Natural killer cell (primary cell): ENCODE measurements at regions not wholly inside any gene's neighbourhood (a gene's known extent, or its start where the extent isn't known, plus 50 kb on each side); places are given as distances from the start of the nearest gene placed in this dataset.
A peak's percentile ranks its signal among the peaks of the same experiment; 100 is the strongest.
"Not testable (repeated sequence)": the region's sequence is repeated elsewhere in the genome, so short reads cannot be mapped to it uniquely, and the experiment has no call there.

ENCODE experiments used
- ATAC-seq, 3 donors: fragments of 150-1000 bp in 2 of 3; fragments of 200-7000 bp in 1 of 3; cut with Tn5 transposase; 1 replicate in 1 of 3; 2 replicates in 2 of 3; pipeline ENCODE4 v1.10.0; 2021; ENCODE audit warnings: mild to moderate bottlenecking in 2 of 3, moderate library complexity in 2 of 3
- DNase-seq, 2 donors: peaks; one replicate each; pipeline versions ENCODE4 v3.0.0 to v3.0.0-alpha.2; 2013 to 2021; ENCODE audit warnings: mixed read lengths in 1 of 2
- H3K27ac ChIP-seq: one replicate; pipeline ENCODE4 v1.5.1; 2013; ENCODE audit warnings: mild to moderate bottlenecking, low read length
- H3K27me3 ChIP-seq: one replicate; pipeline ENCODE4 v1.6.1; 2013; ENCODE audit warnings: low read length; ENCODE audit not compliant: control insufficient read depth, insufficient read depth
- H3K36me3 ChIP-seq: one replicate; pipeline ENCODE4 v1.6.1; 2013; ENCODE audit warnings: low read length; ENCODE audit not compliant: control insufficient read depth, insufficient read depth
- H3K4me1 ChIP-seq: one replicate; pipeline ENCODE4 v1.6.1; 2013; ENCODE audit warnings: low read length; ENCODE audit not compliant: control insufficient read depth, insufficient read depth
- H3K4me3 ChIP-seq: one replicate; pipeline ENCODE4 v1.5.1; 2013; ENCODE audit warnings: low read length
- H3K9me3 ChIP-seq: one replicate; pipeline ENCODE4 v1.6.1; 2013; ENCODE audit warnings: low read length; ENCODE audit not compliant: control insufficient read depth, insufficient read depth
- H3K27ac Mint-ChIP-seq, 2 donors: one replicate each; pipeline ENCODE4 v1.8.0; 2022; ENCODE audit warnings: mild to moderate bottlenecking in 2 of 2, mixed read lengths in 2 of 2, moderate library complexity in 1 of 2
- H3K27me3 Mint-ChIP-seq, 2 donors: one replicate each; pipeline ENCODE4 v1.8.0; 2022; ENCODE audit warnings: low read depth in 2 of 2, mixed read lengths in 2 of 2
- H3K36me3 Mint-ChIP-seq: one replicate; pipeline ENCODE4 v1.8.0; 2022; ENCODE audit warnings: mixed read lengths
- H3K4me1 Mint-ChIP-seq, 2 donors: one replicate each; pipeline ENCODE4 v1.8.0; 2022; ENCODE audit warnings: mixed read lengths in 2 of 2
- H3K4me3 Mint-ChIP-seq: one replicate; pipeline ENCODE4 v1.8.0; 2022; ENCODE audit warnings: mild to moderate bottlenecking, moderate library complexity, mixed read lengths
- H3K9me3 Mint-ChIP-seq, 2 donors: one replicate each; pipeline ENCODE4 v1.8.0; 2022; ENCODE audit warnings: mixed read lengths in 2 of 2
- CTCF ChIP-seq: fragments of 200-600 bp; IDR thresholded peaks from one replicate; pipeline ENCODE4 v1.8.0; 2022; ENCODE audit warnings: antibody characterized with exemption
- WGBS: methylation state at CpG from one replicate; pipeline ENCODE4 v1.1.7; 2013; ENCODE audit warnings: missing lambda C conversion rate; ENCODE audit not compliant: insufficient coverage; 5-methylcytosine and 5-hydroxymethylcytosine counted together
- intact Hi-C: fragments of 100-400 bp; cut with micrococcal nuclease; formaldehyde crosslinking; loops from one replicate; pipeline ENCODE4 v1.14.2; 2022

- H3K4me1 Mint-ChIP-seq = no peaks in the 10 kb centered on the region
- Histone ChIP-seq H3K4me1 (no peaks in the 10 kb centered on the region), H3K27me3 (peaks cover 3% of the 10 kb centered on the region), H3K4me3 (no peak overlapping the region), H3K36me3 (no peaks in the 10 kb centered on the region), H3K9me3 (no peaks in the 10 kb centered on the region), H3K27ac (no peak overlapping the region)
- no peak overlapping the region for H3K27ac Mint-ChIP-seq
- H3K36me3 Mint-ChIP-seq = no peaks in the 10 kb centered on the region
- DNase-seq (no peak), ATAC-seq (no peak)
- no peak overlapping the region for H3K4me3 Mint-ChIP-seq
- 90% methylated on average over 2 of the region's 2 CpGs for WGBS
- peaks cover 18 to 33% of the 10 kb centered on the region in 2 donors for H3K27me3 Mint-ChIP-seq
- no peak for TF ChIP-seq CTCF
- no peaks in the 10 kb centered on the region for H3K9me3 Mint-ChIP-seq
- intact Hi-C loops = loop anchor here (10.0 kb wide), 1 partner anchor 960 kb away; no protein-coding TSS in a partner anchor
These were observed 213.9 kb downstream of the UNC5CL start for GRCh38 chr6:40825102-40825501.

GRCh38 chr6:40823917-40824891 is 214.8 kb downstream of the UNC5CL start:
- not testable (repeated sequence) for H3K27me3 ChIP-seq, H3K4me3 Mint-ChIP-seq, H3K9me3 Mint-ChIP-seq, H3K4me3 ChIP-seq, H3K4me1 ChIP-seq, H3K36me3 ChIP-seq, H3K36me3 Mint-ChIP-seq, H3K9me3 ChIP-seq, H3K27ac Mint-ChIP-seq, H3K4me1 Mint-ChIP-seq, H3K27ac ChIP-seq
- DNase-seq = peak in 1 of 2 donors; percentile 67
- 35% methylated on average over 6 of the region's 12 CpGs for WGBS
- TF ChIP-seq CTCF = peak; percentile 66
- intact Hi-C loops = loop anchor here (1.0 to 10.0 kb wide), 3 partner anchors 274 to 959 kb away; no protein-coding TSS in a partner anchor
- H3K27me3 Mint-ChIP-seq = peaks cover 18 to 28% of the 10 kb centered on the region in 2 donors
- peak; percentile 66 to 84 (median 66) for ATAC-seq

GRCh38 chr6:40822619-40823018 is 216.4 kb downstream of the UNC5CL start:
- Mint-ChIP-seq H3K36me3 (no peaks in the 10 kb centered on the region), H3K27me3 (peaks cover 14 to 28% of the 10 kb centered on the region in 2 donors), H3K27ac (no peak overlapping the region), H3K4me1 (peaks cover 0 to 6% of the 10 kb centered on the region in 2 donors), H3K9me3 (no peaks in the 10 kb centered on the region), H3K4me3 (no peak overlapping the region)
- H3K4me1 ChIP-seq = no peaks in the 10 kb centered on the region
- intact Hi-C loops = loop anchor here (5.0 to 10.0 kb wide), 2 partner anchors 495 to 958 kb away; no protein-coding TSS in a partner anchor
- ATAC-seq (no peak), DNase-seq (no peak)
- no peaks in the 10 kb centered on the region for H3K36me3 ChIP-seq
- H3K9me3 ChIP-seq = no peaks in the 10 kb centered on the region
- WGBS = 69% methylated on average over 2 of the region's 4 CpGs
- H3K4me3 ChIP-seq = no peak overlapping the region
- no peak overlapping the region for H3K27ac ChIP-seq
- no peak for TF ChIP-seq CTCF
- no peaks in the 10 kb centered on the region for H3K27me3 ChIP-seq
